GM18517 (cell line): ENCODE measurements at regions not wholly inside any gene's neighbourhood (a gene's known extent, or its start where the extent isn't known, plus 50 kb on each side); places are given as distances from the start of the nearest gene placed in this dataset.

Experiments used
- ATAC-seq: cut with Tn5 transposase; IDR thresholded peaks from one replicate; pipeline ENCODE4 v1.9.1; 2021; ENCODE audit warnings: mild to moderate bottlenecking, moderate library complexity; ENCODE audit not compliant: unreplicated experiment

DNA sequence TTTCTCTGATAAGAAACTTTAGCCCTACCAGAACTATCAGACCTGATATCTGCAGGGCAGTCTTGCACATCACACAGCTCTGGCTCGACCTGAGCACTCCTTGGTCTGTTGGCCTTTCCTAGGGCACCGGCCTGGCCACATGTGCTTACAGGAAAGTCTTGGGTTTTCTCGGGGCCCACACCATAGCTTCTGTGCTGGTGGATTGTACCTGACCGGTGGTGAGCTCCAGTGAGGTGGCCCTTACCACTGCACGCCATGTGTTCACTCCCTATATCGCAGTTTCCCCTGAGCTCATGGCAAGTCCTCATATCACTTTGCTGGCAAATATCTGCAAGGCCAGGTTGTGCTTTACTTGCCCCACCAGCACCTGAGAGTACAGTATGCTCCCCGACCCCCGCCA lies 2637.4 kb downstream of the ARAP2 start:
- ATAC-seq, result no peak

DNA sequence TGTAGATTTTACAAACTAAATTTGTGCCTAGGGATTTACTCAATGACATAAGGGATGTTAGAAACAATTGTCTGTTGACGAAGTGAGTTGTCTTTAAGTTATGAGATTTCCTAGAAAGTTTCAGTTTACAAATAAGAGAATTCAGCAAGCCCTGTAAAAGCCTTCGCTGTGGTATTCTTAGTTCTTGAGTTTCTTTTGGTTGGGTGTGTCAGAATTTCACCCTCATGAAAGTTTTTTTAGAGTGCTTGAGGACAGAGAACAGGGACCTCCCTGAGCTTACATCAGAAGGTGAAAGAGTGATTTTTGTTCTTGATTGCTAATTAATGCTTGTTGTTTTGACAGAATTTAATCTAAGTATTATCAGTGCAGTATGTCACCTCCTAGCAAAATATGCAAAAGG lies 2628.2 kb downstream of the ARAP2 start:
- no peak for ATAC-seq

DNA sequence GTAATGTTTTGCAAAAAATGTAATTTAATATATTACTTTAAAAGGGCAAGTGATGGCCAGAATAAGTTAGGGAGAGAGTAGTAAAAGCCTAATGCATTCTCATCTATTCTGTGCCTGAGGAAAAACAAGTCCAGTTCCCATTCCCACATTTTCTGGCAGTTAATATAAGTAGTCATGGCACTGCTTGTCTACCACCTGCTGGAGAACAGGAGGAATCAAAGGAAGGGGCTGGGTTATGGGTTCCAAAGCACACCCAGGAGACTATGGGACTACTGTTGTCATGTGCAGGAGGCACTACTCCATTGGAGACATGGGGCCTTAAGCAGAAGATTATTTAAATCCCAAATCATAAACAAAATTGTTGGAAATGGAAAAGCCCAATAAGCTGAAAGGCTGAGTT lies 2618.6 kb downstream of the ARAP2 start:
- ATAC-seq, result no peak

DNA sequence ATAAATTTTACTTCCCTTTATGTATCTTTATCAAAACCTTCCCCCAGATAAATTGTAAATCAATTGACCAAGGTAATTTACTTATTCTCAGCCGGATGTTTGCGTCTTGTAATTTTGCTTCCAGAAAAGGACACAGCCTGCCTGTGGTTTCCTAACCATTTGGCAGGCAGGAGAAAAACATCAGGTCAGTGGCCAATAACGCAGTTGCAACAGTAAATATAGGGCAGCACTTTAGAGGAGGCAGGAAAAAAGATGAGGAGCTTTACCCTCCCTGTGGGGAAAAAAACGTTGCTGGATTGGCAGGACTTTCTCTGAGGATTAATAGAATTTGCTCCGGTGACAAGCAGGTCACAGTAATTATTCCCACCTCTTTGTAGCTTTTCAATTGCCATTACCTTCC lies 2618.1 kb downstream of the ARAP2 start:
- no peak for ATAC-seq

DNA sequence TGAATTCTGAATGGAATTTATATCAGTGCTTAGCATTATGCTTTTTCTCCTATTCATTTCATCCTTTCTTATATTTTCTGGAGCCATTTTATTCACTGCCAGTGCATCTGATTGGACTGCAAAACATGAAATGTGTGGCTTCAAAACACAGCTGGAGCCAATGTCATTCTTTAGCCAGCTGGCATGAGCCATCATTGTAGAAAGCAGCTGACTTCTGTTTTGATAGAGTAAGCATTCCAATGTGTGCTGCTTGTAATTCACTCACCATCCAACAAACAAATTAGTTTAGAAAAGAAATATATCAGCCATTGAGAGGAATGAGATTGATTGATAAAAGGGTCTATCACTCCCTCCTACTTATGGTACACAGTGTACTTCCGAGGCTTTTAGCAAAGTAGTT lies 2616.0 kb downstream of the ARAP2 start:
- no peak for ATAC-seq

DNA sequence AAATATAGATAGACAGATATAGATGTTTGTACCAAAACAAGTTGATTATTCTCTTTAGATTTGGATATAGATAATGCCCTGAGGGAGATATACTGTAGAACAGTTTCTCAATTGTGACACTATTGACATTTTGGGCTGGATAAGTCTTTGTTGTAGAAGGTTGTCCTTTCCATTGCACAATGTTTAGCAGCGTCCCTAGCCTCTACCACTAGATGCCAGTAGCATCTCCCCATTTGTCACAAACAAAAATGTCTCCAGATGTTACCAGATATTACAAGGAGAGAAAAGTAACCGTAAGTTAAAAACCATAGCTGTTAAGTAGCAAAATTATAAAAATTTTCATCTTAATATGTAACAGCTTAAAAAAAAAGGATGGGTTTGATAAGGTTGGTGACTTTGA lies 2595.3 kb downstream of the ARAP2 start:
- no peak for ATAC-seq

DNA sequence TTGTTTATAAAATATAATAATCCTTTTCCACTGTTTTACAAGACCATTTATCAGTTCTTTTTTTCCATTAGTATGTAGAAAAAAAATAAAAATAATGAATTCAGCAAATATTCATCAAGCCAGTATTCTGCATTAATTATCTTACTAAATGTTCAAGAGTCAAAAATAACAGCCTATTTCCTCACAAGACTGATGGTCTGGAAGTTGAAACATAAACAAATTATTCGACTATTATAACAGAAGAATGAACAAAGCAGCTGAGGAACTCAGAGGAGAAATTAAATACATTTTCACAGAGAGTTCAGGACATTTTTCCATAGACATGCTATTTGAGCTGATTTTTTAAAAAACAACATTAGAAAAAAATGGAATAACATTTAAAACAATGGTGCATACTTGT lies 2594.8 kb downstream of the ARAP2 start:
- ATAC-seq, result no peak

DNA sequence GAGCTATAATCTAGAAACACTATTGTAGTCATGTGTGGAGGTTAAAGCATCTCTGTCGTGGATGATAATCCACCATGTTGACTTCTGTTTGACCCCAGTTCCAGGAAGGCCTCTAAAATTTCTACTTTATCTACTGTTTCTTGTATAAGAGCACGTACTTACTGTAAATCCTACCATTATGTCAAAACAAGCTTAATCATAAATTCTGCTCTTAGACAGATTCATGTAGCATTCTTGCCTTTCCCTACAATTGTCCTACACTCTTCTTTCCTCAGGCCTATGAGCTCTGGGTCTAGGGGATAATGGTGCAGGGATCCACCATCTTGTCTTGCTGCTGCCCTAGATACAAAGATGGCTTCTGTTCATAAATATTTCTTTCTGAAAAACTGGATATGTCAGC lies 2594.3 kb downstream of the ARAP2 start:
- ATAC-seq, result no peak

DNA sequence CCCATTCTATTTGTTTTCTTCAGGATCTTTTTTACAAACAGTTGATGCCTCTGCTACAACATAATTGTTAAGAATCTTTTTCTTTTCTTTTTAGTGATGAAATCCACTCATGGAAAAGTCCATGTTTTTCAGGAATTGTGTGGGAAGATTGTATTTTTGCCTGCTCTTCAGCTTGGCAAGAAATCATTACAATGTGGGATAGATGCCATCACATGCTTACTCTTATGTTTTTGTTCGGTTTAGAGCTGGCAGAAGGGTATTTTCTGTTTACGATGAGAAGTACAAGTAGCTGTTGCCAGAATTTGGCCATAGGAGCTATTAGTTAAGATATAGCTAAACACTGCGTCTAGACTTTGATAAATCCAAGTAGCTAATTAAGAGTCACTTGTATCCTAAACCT lies 2585.3 kb downstream of the ARAP2 start:
- no peak for ATAC-seq

DNA sequence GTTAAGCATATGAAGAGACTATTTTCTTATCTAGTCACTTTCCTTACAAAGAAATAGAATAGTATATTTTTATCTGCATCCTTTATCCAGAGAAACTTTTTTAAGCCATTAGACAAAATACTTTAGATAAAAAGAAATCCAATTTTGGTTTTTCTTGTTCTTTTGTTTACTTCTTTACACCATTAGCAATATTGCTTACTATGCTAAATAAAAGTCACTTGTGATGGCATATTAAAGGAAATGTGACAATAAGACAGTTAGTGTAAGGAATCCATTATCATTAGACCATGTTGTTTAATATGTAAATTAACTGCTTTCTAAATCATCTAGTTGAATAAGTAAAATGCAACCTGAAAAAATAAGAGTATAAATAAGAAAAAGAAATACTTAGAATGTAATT lies 2582.7 kb downstream of the ARAP2 start:
- no peak for ATAC-seq

DNA sequence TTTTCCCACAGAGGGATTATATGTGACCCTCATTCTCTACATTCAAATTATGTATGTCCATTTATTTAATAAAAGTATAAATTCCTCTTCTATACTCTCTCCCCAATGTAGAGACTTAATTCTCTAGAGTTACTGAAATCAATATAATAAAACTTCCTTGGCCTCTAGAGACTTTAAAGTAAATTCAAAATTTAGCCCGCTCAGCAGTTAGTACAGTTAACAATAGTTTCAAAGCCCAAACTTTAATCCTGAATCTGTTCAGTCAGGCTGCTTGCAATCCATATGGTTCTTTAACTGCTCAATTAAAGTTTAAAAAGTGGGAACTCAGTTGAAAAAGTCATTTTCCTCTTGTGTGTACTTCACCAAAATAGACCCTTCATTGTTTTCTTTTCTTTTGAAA lies 2558.4 kb downstream of the ARAP2 start:
- ATAC-seq, result no peak

DNA sequence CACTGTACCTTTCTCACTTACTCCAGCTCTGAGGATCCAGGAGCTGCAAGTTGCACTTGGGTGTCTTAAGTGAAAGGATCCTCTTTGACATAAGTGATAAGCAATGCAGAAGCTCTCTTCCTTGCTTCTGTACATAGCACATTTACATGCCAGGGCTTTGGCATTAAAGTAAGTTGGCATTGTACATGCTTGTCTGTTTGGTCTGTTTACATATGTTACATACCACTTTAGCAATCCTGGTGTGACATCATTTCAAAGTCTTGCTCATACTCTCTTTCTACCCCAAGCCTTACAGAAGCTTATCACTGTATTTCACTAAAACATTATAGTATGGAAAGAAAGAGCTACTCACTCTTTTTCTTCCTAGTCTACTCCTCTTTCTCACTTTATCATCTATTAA lies 2548.3 kb downstream of the ARAP2 start:
- no peak for ATAC-seq

DNA sequence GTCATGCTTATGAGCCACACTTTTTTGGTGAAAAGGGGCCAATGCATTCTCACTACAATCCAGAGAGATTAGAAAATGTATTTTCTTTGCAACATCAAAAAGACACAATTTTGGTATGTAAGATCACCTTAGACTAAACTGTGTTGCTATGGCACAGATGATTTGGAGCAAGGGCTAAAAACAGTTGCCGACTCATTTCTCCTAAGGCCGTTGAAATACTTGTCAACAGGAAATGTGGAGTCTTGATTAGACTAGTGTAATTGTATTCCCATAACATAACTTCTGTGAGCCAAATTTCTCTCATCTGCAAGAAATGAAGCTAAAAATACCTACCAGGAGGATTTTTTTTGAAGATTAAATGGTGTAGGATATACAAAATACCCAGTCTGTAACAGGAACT lies 2547.7 kb downstream of the ARAP2 start:
- ATAC-seq, result no peak

DNA sequence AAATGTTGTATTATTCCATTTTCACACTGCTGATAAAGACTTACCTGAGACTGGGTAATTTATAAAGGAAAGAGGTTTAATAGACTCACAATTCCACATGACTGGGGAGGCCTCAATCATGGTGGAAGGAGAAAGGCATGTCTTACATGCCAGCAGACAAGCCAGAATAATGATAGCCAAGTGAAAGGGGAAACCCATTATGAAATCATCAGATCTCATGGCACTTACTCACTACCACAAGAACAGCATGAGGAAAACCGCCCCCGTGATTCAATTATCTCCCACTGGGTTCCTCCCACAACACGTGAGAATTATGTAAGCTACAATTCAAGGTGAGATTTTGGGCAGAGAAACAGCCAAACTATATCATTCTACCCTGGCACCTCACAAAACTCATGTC lies 2535.1 kb downstream of the ARAP2 start:
- ATAC-seq, result no peak

DNA sequence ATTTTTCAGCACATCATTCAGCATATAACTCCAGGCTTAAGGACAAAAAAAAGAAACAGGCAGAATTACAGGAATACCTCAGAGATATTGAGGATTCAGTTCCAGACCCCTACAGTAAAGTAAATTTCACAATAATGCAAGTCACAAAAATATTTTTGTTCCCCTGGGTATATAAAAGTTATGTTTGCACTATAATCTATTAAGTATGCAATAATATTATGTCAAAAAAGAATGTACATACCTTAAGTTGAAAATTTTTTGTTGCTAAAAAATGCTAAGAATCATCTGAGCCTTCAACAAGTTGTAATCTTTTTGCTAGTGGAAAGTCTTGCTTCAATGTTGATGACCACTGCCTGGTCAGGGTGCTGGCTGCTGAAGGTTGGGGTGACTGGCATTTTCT lies 2532.5 kb downstream of the ARAP2 start:
- ATAC-seq, result no peak

DNA sequence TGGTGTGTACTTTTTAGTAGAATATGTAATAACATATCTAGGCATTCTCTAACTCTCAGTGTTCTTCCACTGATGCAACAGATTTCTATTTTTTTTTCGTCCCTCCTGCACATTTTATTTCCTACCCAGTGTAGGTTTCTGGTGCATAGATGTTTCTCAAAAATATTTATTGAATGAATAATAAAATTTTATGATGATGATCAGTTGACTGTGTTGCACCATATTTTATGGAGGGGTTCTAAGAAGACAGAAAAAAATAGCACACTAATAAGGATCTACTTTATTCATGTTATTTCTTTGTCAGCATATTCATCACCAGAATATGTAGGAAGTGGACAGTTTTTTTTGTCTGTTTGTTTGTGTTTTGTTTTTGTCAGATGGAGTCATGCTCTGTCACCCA lies 2529.3 kb downstream of the ARAP2 start:
- ATAC-seq, result no peak

DNA sequence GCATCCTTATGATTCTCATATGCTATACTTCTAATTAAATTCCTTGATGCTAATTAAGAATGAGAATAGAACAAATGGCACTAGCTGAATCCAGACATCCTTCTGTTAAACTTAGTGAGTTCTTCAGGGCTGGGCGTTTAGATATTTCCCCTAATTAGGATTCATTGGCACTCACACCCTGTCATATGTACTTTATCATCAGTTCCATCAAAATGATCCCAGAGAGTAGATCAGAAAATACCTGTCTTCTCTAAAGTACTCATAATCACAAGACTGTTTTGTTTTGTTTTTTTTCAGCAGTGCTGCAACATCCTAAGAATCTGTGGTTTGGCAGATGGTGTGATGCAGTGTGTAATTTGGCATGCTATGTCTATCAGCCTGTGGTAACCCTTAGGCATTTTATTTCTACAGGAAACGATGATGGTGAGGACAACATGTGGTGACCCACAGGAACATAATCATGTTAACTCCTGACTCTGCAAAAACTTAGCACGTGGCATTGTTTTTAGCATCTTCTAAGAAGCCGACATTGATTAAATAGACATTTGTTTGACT lies 2528.4 kb downstream of the ARAP2 start:
- ATAC-seq, result no peak

DNA sequence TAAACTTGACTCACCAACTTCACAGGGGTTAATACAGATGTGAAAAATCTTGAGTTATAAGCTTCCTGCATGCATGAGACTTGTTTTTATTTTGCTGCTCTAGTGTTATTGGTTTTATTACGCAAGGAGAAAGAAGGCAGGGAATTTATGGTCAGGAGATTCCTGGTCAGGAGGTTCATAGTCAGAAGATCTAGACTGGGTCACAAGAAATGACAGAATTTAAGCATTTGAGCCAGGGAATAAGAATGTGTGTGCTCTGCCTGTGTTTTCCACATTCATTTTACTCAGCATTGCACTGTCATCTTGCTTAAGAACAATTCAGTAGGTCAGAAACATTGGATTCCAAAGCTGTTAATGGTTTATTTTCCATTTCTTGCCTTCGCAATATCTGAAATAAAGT lies 2522.1 kb downstream of the ARAP2 start:
- no peak for ATAC-seq

DNA sequence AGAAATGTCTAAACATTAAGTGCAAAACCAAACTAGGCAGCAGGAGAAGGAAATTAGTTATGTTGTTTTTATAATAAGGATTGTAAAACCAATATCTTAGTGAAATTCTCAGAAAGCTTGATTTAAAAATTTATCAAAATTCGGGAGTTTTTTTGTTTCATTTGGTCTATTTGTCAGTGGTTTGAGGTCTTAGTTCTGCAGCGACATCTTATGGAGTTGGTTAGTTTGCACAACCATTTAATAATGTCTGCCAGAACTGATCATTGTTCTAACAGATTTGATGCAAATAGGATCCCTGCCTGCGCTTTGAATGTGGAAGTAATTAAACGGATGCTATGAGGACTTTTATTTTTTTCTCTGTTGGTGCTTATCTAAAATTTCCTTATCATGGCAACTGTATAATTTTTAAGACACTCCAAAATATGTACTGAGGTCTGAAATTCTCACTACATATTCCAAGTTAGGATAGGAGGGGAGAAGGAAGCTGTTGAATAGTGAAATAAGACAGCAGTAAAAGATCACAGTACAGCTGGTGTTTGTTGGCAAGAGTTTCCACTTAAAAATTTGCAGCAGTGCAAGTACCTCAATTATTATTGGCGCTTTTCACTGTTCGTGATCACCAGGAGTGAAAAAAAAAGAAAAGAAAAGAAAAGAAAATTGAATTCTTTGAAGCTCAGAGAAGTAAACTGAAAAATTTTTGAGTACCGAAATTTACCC lies 2521.4 kb downstream of the ARAP2 start:
- no peak for ATAC-seq

DNA sequence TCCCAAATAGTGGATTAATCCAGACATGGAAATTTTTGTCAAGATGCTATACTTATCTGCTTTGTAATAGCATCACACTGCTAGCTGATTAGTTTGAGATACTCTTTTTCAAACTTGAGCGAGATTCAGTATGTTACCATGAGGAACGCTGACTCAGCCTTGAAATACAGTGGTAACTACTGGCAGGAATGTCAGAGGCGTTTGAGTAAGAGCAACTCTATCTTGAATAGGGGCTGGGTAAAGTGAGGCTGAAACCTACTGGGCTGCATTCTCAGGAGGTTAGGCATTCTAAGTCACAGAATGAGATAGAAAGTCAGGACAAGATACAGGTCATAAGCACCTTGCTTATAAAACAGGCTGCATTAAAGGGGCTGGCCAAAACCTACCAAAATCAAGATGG lies 2519.6 kb downstream of the ARAP2 start:
- no peak for ATAC-seq

DNA sequence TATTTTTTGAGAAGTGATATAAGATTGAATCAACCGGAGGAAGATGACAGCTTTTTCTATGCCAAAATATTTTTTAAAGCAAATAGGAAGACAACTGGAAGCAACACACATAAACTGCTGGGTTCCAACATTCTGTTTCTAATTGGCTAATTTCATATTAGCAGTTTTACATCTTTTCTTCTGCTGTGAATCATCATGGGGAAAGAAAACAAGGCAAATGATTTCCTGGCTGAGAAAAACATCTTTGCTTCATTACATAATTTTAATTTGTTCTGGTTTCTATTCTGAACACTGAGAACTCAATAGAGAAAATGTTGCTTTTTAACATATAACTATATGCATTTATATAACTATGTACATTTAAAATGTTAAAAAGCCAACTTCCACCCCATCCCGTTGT lies 2518.5 kb downstream of the ARAP2 start:
- no peak for ATAC-seq

DNA sequence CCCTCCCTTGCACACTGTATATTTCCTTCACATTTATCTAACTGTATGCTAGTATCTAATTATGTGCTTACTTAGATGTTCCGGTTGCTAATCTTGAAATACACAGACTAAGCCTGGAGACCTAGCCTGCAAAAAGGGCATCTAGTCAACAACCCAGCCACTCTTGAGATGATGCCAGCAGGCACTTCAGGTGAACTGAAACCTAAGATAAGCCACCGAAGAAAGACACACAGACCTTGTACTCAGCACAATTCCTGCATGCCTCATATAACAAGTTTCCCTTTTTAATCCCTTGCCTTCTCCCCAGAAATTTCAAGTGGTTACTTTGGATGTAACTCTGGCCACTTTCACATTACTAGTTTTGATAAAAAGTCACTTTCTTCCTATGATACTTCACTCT lies 2506.6 kb downstream of the ARAP2 start:
- no peak for ATAC-seq
